HG03280 (cell line): ENCODE measurements at regions not wholly inside any gene's neighbourhood (a gene's known extent, or its start where the extent isn't known, plus 50 kb on each side); places are given as distances from the start of the nearest gene placed in this dataset.

Experiments used
- ATAC-seq: cut with Tn5 transposase; IDR thresholded peaks from one replicate; pipeline ENCODE4 v1.9.1; 2021; ENCODE audit warnings: mild to moderate bottlenecking, moderate library complexity; ENCODE audit not compliant: unreplicated experiment

DNA sequence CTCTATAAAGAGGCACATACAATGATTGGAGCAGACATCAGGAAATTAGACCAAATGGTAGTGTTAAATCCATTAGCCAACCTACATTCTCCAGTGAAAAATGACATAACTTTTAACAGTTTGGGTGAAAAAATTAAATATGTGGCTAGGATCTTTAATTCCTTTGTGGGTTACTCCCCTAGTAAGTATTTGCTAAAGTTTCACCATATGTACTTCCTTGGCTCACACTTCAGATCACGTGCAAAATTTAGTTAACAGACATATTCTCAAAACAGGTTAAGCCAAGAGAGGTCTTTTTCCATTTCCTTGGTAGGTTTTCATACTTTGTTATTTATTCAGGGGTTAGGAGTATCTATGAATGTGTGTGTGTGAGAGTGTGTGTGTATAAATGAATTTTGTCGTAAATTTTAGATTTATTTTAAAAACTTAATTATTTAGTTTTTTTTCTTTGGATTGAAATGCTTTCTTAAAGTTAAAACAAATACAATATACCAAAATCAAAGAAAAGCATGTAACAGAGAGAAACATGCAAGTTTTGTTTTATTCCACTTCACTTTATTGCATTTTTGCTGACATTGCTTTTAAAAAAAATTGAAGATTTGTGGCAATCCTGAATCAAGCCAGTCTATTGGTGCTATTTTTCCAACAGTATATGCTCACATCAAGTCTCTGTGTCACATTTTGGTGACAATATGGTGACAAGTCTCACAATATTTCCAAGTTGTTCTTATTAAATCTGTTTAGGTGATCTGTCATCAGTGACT lies 258.7 kb downstream of the FLRT2 start:
- ATAC-seq = no peak

DNA sequence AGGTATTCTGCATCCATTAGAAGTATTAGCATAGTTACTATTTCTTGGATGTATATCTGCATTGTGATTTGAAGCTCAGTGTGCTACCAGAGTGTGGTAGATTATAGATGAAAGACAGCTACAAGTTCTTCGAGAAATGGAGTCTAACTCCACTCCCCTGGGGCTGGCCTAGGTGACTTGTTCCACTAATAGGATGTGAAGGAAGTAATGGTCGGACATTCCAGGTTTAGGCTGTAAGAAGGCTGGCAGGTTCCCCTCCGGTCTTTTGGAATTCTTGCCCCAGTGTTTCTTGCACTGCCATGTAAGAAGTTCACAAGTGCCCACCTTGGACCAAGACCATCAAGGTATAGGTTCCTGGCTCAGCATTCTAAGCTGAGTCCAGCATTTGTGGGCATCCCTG lies 236.4 kb downstream of the FLRT2 start:
- ATAC-seq = no peak

DNA sequence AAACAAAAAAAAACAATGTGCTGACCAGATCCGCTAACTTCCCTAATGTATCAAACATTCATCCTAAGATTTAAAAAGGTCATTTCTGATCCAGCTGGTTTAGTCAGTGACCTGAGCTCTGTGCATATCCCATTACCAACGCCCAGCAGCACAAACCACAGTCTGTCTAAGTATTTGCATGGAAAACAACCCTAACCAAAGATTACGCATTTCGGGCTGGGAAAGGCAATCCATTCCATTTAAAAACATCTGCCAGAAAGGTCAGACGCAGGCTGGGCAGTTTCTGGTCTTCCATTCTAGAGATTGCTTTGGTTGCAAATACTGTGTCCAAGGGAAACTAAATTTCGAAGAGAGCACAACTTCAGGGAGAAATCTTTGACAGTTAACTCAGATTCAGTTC lies 234.9 kb downstream of the FLRT2 start:
- ATAC-seq = no peak

DNA sequence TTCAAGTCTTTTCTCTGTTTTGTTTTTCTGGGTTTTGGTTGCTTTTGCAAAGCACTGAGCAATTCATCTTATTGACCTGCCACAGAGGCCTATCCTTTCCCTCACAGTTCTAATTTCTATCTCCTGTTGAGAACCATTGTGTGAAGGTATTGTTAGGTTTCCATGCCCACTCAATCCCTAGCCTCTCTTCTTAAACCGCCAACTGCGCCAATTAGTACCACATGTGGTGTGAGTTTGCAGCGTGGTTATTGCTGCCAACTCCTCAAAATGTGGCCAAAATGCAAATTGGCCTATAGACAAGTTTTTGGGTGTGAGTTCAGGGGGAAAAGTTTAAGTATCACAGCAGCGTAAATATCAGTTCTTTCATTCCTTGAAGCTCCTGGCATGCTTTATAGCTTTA lies 232.6 kb downstream of the FLRT2 start:
- no peak for ATAC-seq

DNA sequence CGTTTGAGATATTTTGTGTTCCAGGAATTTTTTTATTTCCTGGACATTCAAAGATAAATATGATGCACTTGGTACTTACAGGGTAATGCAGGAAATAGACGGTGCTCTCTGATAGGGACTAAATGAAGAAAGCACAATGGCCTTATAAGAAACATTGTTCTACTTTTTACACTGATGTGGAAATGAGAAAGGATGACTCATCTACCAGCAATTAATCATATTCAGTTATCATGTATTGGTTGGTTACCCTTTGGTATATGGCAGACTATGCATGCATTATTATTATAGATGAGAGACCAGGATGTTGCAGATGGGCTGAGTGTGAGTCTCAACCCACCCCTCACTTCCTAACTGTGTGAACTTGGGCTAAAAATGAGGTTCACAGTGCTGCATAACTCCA lies 222.2 kb downstream of the FLRT2 start:
- ATAC-seq = no peak

DNA sequence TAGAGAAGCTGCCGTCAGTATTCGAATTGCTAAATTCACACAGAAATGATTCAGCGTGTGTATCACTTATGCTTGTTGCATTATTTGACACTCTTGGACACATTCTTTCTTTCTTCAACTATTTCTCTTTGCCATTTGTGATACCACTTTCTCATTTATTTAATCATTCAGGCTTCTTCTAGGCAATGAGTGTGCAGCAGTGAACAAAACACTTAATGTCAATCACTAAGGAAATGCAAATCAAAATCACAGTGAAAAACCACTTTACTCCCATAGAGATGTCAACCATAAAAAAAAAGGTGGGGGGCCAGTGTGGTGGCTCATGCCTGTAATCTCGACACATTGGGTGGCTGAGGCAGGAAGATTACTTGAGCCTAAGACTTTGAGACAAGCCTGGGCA lies 214.6 kb downstream of the FLRT2 start:
- ATAC-seq = no peak

DNA sequence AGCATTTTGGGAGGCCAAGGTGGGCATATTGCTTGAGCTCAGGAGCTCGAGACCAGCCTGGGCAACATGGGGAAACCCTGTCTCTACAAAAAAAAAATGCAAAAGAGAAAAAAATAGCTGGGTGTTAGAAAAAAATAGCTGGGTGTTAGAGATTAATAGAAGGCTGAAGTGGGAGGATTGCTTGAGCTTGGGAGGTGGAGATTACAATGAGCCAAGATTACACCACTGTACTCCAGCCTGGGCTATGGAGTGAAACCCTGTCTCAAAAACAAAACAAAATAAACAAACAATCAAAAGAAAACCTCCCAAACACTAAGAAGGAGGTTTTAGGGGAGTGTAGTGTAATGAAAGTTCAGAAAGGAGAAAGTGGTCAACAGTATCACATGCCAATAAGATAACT lies 202.1 kb downstream of the FLRT2 start:
- ATAC-seq = no peak

DNA sequence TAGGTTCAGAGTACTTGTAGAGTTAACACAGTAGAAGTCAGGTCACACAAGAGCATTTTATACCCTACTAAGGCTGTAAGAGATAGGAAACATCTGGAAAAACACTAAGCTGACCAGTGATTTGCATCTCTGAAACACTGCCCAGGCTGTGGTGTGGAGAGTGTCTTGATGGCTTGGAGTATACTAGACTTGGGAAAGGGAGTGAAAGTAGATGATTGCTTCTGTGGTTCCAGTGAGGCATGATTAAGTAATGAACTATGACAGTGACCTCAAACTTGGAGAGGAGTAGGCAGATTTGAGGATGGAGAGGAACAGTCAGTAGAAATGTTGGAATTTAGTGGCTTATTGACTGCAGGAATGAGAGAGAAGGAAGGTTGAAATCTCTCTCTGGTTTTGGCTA lies 201.2 kb downstream of the FLRT2 start:
- ATAC-seq = no peak

DNA sequence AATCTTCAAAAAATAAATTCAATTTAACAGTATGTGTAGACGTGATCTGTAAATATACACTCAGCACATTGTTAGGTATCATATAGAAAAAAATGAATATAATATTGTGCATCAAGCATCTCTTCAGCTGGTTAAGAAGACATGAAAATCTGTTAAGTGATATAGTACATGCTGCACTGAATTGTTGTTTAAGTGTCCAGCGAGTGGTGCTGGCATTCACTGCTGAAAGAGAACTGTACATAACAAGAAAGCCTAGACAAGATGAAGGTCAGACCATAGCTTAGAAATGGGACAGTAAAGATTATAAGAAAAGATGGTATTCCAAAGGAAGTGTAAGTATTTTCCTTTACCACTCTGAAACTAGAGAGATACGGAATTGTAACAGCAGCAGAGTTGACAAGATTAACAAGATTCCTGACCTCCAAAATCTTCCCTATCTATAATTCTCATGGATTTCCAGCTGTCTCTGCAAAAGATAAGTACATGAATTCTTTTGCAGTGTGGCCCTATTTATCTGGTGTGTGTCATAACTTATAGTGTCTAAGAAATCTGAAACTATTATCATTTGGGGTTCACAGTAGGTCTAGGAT lies 198.6 kb downstream of the FLRT2 start:
- ATAC-seq = no peak

DNA sequence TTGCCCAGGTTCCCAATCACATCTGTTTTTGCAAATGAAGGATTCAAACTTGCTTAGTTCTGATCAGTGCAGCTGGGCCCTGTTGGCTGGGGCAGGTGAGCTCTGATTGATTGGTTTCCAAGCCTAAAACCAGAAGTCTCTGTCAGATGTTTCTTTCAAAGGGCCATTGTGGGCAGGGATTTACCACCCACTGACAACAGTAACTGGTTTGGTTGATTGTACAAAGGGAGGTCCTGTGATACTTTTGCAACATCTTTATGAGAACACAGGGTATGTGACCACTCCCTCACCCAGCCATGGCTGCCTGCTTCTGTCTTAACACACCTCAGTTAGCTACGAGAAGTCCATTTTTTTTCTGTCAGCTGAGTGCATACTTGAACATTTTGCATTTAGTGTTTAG lies 184.1 kb downstream of the FLRT2 start:
- ATAC-seq = no peak

DNA sequence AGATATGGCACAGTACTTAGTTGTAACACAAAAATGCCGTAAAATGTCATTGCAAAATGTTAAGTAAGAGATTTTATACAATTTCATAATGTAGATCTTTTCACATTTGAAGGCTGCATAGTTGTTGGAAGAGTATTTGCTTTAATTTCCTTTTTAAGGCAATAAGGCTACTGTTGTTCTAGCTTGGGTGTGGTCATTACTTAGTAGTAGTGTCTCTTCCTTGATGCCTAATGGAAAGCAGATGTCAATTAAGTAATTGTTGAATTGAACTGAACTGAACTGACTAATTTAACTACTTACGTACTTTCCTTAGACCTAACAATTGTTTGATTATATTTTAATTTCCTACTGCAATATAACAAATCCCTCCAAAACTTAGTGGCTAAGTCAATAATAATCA lies 181.7 kb downstream of the FLRT2 start:
- no peak for ATAC-seq
